Ishikawa (cell line): ENCODE measurements at regions not wholly inside any gene's neighbourhood (a gene's known extent, or its start where the extent isn't known, plus 50 kb on each side); places are given as distances from the start of the nearest gene placed in this dataset.

ENCODE experiments used
- CEBPB ChIP-seq: IDR thresholded peaks from 2 replicates; pipeline ENCODE4 v1.6.1; 2012
- EP300 ChIP-seq: IDR thresholded peaks from 2 replicates; pipeline ENCODE4 v1.6.1; 2012; ENCODE audit warnings: borderline replicate concordance
- YY1 ChIP-seq: IDR thresholded peaks from 2 replicates; pipeline ENCODE4 v1.6.1; 2012; ENCODE audit warnings: low read depth
- TF ChIP-seq, protein P1 (sequence below): IDR thresholded peaks from 2 replicates; pipeline ENCODE4 v1.6.1; 2012

DNA sequence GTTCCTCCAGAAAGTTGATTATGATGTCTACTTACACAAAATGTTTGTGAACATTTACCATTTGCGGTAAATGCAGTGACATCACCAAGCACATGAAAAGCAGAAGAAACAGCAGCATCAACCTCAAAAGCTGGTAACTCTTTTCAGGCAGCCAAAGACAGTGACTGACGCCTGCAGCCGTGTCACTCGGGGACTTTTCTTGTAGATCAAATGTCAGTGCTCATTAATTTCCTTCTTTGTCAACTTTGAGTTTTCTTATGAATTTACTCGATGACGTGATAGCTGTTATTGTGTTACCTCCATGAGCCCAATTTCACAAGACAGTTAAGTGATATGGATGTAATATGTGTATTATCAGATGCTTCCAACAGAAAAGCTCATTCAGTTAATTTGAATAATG, 92.5 kb downstream of the RIPK4 start:
- TF ChIP-seq EP300 (no peak), YY1 (no peak), CEBPB (no peak)
- TF ChIP-seq, protein P1, sequence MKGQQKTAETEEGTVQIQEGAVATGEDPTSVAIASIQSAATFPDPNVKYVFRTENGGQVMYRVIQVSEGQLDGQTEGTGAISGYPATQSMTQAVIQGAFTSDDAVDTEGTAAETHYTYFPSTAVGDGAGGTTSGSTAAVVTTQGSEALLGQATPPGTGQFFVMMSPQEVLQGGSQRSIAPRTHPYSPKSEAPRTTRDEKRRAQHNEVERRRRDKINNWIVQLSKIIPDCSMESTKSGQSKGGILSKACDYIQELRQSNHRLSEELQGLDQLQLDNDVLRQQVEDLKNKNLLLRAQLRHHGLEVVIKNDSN, result no peak
